Left forelimb (tissue), 1 donor: ENCODE measurements at regions not wholly inside any gene's neighbourhood (a gene's known extent, or its start where the extent isn't known, plus 50 kb on each side); places are given as distances from the start of the nearest gene placed in this dataset.

Source experiments
- DNase-seq: peaks from one replicate; pipeline ENCODE4 v3.0.0-alpha.2; 2018; ENCODE audit warnings: low spot score

- no peak for DNase-seq
These were observed 491.5 kb upstream of the TGFBR2 start for GRCh38 chr3:30114918-30115317.

- no peak for DNase-seq
These were observed 484.0 kb upstream of the TGFBR2 start for GRCh38 chr3:30122359-30122758.

DNA sequence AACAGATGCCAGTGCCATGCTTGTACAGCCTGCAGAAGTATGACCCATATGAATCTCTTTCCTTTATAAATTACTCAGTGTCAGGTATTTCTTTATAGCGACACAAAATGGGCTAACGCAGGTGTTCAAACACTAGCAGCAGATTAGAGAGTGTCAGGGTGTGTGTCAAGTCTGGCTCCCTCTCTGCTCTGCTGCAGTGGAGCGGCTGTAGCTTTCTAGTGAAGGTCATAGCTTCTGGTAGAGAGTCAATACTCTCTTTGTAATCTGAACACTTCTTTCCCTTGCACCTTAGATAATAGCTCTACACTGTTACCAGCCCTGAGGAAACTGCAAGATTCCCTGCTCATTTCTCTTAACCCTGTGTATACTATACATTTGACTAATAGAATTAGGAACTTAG lies 483.2 kb upstream of the TGFBR2 start:
- DNase-seq = no peak

- no peak for DNase-seq
These were observed 482.6 kb upstream of the TGFBR2 start for GRCh38 chr3:30123755-30124154.

DNA sequence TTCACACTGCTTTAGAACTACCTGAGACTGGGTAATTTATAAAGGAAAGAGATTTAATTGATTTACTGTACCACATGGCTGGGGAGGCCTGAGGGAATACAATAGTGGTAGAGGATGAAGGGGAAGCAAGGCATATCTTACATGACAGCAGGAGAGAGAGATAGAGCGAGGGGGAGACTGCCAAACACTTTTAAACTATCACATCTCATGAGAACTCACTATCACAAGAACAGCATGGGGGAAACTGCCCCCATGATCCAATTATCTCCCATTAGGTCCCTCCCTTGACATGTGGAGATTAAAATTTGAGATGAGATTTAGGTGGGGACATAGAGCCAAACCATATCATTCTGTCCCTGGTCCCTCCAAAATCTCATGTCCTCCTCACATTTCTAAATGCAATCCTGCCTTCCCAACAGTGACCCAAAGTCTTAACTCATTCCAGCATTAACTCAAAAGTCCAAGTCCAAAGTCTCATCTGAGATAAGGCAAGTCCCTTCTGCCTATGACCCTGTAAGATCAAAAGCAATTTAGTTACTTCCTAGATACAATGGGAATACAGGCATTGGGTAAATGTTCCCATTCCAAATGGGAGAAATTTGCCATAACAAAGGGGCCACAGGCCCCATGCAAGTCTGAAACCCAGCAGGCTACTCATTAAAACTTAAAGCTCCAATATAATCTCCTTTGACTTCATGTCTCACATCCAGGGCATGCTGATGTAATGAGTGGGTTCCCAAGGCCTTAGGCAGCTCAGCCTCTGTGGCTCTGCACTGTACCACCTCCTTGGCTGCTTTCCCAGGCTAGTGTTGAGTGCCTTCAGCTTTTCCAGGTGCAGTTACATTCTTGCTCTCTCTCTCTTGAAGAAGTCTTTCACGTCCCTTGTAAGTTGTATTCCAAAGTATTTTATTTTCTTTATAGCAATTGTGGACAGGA lies 481.7 kb upstream of the TGFBR2 start:
- DNase-seq = no peak

DNA sequence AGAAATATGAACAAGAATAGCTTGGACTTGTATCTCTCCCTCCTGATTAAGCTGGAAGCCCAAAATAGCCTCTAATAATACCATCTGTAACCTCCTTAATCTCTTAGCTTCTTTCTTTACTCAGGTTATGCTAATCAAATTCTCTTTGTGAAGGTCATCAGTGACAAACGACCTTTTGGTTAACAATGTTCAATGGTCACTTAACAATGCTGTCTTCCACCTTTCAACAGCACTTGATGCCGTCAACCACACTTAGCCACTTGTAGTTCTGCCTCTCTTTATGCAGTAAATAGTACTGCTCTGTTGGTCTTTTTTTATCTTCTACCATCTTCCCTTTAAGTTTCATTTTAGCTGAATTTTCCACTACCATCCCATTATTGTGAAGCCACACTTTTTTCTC lies 476.6 kb upstream of the TGFBR2 start:
- no peak for DNase-seq

DNA sequence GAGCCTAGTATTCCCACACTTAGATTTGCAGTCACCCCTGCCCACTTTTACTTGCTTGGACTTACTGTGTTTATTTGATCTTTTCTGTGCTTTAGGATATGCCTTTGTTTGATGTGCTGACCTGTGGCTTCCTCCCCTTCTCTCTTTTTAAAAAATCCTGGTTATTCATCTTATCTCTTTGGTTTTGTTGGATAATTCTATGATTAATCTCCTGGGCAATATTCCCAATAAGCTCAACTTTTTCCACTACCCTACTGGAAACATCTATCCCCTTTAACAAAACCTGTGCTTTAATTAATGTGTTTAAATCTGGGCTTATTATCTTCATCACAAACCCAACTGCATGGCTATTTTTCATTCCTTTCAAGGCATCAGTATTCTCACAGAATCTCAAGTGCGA lies 476.0 kb upstream of the TGFBR2 start:
- no peak for DNase-seq

GRCh38 chr3:30131191-30131590 lies 475.2 kb upstream of the TGFBR2 start:
- DNase-seq = no peak

DNA sequence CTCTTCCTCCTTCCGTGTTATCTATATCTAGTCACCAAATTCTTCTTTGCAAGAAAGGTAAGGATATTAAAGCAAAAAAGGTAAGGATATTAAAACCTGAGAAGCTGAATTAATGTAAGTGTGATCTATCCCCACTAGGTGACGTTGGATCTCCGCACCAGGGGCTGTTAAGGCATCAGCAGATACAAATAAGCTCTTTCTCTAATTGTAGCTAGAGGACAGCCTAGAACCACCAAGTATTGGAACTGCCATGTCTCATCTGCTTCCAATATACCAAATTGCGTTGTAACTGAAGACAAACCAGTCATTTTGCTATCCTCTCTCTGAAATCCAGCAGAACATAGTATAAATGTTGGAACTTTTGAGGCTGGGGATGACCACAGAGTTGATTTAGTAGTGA lies 471.2 kb upstream of the TGFBR2 start:
- DNase-seq = no peak

GRCh38 chr3:30139283-30139682 lies 467.1 kb upstream of the TGFBR2 start:
- no peak for DNase-seq

- DNase-seq = no peak
These were observed 465.9 kb upstream of the TGFBR2 start for GRCh38 chr3:30140356-30141075.

DNA sequence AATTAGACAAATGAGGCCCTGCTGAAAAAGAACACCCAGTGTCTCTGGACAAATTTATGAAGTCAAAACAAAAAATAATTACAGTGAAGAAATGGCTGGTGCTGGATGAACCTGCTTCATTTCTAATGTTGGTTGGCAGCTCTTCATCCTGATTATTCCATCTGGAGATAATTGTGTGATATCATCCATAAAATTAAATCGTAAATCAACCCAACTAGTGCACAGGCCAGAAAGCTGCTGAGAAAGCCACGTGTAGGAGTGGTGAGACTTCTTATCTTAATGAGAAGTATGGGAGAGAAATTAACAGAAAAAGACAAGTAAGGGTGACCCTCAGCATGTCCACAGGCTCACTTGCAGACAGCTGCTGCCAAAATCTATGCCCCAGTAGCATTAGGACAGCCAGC lies 465.2 kb upstream of the TGFBR2 start:
- DNase-seq = no peak

DNA sequence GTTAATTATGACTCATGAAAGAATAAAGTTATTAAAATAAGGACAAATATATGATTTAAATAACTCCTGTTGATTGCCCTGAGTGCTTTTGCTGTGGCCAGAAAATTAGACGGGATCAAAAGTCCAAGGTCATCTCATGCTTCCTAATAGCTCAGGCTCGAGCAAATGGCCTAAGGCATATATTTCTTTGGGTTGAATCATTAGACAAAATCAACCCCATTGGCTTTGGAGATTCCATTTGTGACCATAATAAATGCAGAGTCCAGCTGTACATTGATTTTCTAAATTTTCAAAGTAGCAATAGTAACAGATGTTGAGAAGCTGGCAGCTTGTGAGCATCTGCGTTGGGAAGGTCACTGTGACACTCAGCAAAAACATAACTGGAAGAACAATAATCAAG lies 464.5 kb upstream of the TGFBR2 start:
- DNase-seq = no peak

DNA sequence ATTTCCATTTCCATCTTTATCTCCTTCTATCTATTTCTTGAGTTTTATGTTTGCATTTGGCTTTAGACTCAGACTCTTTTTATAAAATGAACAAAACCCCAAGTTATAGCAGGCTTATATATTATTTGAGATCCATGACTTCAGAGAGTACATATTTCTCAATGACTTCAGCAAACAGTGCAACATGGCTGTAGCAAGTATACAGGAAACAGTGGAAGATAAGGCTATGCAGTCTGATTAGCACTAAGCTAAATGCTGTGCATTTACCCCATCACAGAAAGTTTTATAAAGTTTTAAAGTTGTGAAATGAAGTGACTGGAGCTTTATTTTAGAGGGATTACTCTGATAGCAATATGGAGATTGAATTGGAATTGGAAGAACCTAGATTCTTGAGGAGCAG lies 463.5 kb upstream of the TGFBR2 start:
- DNase-seq = no peak

GRCh38 chr3:30145281-30145680 lies 461.1 kb upstream of the TGFBR2 start:
- no peak for DNase-seq

GRCh38 chr3:30146978-30147377 lies 459.4 kb upstream of the TGFBR2 start:
- no peak for DNase-seq

GRCh38 chr3:30154853-30155252 lies 451.5 kb upstream of the TGFBR2 start:
- DNase-seq = no peak

DNA sequence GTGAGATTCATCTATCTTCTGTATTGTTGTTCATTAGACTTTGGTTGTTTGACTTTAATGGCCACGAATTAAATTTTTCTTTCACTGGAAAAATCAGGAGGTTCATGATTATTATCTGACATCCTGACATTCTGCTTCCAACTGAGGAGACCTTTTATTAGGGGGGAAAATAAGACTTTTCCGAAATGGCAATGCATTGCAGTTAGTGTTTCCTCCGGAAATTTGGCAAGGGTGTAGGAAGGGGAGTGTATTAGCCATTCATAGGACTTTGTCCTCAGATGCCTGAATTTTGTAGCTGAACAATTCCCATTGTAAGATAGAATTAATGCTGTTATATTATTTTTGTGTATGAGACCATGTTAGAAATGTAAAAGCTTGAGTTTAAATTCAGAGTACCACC lies 450.6 kb upstream of the TGFBR2 start:
- DNase-seq = no peak

GRCh38 chr3:30156586-30157498 lies 449.6 kb upstream of the TGFBR2 start:
- no peak for DNase-seq

DNA sequence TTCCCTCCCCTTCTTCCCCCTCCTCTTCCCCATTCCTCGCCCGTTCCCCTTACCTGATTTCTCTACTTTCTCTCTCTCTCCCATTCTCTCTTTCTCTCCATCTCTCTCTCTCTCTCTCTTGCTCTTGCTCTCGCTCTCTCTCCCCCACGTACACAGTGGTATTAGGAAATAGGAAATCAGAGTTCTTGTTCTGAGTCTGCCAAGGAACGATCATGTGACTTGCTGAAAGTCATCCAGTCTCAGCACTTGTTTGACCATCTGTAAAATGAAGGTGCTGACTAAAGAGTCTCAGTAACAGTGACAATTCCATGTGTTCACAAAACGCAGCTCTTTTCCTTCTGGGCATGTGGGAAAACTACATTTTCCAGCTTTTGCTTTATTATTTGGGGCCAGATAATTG lies 445.0 kb upstream of the TGFBR2 start:
- DNase-seq = no peak

- no peak for DNase-seq
These were observed 443.8 kb upstream of the TGFBR2 start for GRCh38 chr3:30162579-30162978.

- no peak for DNase-seq
These were observed 439.9 kb upstream of the TGFBR2 start for GRCh38 chr3:30166535-30166934.
